ENCODE measurements at regions not wholly inside any gene's neighbourhood (a gene's known extent, or its start where the extent isn't known, plus 50 kb on each side); places are given as distances from the start of the nearest gene placed in this dataset.
"Not testable (repeated sequence)": the region's sequence is repeated elsewhere in the genome, so short reads cannot be mapped to it uniquely, and the experiment has no call there.

DNA sequence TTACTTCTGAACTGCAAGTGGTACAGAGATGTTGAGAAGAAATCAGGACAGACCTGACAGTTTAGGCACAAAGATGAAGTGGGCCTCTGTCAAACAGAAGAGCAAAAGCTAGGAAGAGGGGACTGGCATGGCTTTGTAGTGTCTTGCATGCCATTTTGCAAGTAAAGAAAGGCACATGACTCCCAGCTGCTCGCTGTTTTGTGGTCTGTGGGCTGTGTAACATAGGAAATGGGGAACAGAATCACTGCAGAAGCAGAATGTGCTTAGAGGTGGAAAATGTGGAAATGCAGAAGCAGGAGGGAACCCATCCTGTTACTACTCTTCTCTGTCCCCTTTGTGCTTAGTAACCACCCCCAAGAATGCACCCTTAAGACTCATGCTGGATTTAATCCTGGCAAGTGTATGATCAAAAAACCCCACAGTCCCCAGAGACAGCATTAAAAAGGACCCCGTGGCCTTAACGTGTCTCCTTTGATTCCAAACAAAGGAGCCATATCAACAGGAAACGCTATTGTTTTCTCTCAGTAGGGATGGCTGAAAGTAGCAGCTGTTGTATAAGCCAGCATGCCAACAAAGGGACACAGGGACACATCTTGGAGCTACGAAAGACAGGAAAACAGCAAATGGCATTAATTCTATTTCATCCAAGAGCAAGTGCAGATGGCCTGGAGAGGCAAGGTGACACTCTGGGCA lies 177.6 kb upstream of the GLRA2 start:
- DNase-seq, result no peak

GRCh38 chrX:14347523-14347922 lies 181.8 kb upstream of the GLRA2 start:
- no peak for DNase-seq

DNA sequence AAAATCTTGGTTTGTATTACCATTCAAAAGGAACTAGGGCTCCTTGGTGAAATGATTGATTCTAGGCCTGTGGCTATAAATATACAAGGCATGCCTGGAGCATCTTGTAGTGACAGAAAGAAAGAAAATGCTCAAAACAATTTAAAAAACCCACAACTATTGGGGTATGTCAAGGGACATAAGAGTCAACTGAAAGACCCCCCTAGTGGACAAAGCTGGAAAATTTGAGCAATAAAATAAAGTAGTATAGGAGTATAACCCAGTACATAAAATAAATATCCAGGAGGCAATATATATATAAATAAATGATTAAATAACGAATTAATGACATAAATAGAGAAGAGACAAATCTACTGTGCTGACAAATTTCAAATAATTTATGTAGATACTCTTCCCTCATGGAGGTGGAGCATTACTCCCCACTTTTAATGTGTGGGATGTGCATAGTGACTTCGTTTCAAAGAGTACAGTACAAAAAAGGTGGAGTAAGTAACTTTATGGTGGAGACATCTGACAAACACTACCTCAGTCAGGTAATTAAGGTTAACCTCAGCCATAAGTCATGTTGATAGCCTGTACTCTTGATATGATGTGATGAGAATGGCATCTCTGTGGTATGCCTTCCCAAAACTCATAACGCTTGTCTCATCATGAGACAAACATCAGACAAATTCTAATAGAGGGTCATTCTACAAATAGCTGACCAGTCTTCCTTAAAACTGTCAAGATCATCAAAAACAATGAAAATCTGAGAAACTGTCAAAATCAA lies 185.0 kb upstream of the GLRA2 start:
- no peak for DNase-seq

GRCh38 chrX:14309431-14309830 lies 219.9 kb upstream of the GLRA2 start:
- DNase-seq, result no peak

- not testable (repeated sequence) for DNase-seq
Measured at GRCh38 chrX:14308976-14309375, 220.4 kb upstream of the GLRA2 start.

- DNase-seq, result no peak
Measured at GRCh38 chrX:14303891-14304290, 225.4 kb upstream of the GLRA2 start.

DNA sequence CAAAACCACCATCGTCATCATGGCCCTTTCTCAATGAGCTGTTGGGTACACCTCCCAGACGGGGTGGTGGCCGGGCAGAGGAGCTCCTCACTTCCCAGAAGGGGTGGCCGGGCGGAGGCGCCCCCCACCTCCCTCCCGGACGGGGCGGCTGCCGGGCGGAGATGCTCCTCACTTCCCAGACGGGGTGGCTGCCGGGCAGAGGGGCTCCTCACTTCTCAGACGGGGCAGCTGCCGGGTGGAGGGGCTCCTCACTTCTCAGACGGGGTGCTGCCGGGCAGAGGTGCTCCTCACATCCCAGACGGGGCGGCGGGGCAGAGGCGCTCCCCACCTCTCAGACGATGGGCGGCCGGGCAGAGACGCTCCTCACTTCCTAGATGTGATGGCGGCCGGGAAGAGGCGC lies 226.8 kb upstream of the GLRA2 start:
- not testable (repeated sequence) for DNase-seq

DNA sequence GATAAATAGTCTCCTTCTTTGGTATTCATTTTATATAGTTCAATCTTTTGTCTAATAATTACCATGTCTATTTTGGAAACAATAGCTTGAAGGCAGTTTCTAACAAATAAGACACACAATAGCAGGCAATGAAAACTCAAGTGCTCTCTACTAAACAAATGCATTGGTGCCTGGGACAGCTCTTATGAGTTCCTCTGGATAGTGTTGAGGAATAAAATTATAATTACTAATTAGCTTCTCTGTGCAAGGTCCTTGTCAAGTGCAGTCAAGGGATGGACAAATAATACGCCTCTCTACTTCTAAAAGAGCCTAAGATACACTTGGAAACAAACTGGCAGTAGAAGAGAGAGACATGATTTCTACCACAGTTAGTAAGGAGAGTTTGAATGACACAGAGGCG lies 229.0 kb upstream of the GLRA2 start:
- no peak for DNase-seq

DNA sequence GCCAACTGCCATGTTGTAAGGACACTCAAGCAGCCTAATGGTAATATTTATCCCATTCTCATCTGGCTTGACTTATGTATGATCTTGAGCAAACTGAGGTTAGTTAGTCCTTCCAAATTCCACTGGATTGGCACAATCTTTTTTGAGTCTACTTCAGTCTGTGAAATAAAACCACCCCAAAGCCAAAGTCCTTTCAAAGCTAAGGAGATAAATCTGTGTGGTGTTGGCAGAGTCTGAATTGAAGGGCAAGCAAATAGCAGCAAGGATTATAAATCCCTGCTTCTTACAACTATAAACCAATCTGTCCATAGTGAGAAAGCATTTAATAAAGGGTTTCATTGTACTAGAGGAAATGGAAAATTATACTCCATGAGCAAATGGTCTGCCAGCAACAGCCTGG lies 233.9 kb upstream of the GLRA2 start:
- no peak for DNase-seq

GRCh38 chrX:14291666-14292500 lies 237.5 kb upstream of the GLRA2 start:
- DNase-seq, result no peak

GRCh38 chrX:14290335-14290734 lies 239.0 kb upstream of the GLRA2 start:
- DNase-seq, result no peak

GRCh38 chrX:14274691-14275090 lies 245.0 kb upstream of the GEMIN8 start:
- DNase-seq, result no peak

DNA sequence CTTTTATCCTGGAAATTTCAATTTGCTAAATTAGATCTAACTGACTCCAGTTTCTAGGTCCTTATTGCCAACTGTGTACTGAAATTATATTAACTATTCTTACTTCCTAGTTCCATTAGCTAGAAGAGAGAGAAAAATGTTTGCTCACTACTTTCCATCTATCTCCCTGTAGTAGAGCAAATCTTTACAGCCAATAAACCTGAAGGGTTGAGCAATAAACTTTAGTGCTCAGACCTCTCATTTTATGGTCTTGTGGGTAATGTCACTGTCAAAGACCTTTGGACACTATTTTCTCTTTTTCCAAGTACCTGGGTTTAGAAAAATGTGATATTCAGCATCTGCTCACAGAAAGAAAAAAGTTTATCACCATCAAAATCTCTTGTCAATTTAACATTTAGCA lies 237.5 kb upstream of the GEMIN8 start:
- DNase-seq, result no peak

DNA sequence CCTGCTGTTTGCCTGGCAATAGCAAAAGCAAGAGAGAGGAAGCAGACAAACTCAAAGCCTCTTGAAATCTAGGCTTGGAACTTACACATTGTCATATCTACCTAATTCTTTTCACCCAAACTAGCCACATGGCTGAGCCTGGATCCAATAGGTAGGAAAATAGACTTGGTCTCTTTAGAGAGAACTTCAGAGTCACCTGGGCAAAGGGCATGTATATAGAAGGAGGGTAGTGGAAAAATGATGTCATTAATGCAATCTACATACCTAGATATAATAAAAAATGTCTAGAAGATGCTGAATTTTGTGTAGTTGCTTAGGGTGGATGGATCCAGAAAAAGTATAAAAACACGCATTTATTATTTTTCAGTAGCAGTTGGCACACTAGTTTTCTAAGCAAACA lies 237.0 kb upstream of the GEMIN8 start:
- no peak for DNase-seq

DNA sequence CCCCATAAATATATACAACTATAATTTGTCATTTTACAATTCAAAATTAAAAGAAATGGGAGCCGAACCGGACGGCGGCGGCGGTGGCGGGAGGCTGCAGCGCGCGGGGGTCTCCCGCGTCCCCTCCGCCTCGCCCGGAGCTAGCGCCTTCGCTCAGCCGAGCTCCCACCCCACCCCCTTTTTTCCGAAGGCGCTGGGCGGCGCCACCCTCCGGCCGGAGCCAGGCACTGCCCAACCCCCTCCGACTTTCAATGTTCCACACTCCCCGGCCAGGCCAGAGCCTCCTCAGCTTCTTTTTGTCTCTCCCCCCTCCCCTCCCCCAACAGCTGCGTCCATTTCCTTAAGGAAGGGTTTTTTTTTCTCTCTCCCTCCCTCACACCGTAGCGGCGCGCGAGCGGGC lies 214.1 kb upstream of the GEMIN8 start:
- no peak for DNase-seq

DNA sequence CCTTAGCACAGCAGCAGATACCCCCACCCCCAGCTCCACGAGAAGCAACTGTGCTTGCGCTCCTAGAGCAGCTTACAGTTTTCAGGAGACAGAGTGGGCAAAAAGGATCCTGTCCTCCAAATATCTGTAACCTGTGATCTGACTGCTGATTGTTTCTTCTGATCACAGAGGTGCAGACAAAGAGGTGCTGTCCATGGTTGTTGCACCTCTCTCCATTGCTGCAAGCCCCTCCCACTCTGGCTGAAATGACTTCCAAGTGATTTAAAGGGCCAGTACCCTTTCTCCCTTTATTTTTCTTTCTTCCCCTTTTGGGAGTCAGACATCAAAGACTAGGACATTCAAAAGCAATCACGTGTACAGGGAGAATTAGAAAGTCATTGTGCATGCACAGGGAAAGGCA lies 205.3 kb upstream of the GEMIN8 start:
- no peak for DNase-seq

DNA sequence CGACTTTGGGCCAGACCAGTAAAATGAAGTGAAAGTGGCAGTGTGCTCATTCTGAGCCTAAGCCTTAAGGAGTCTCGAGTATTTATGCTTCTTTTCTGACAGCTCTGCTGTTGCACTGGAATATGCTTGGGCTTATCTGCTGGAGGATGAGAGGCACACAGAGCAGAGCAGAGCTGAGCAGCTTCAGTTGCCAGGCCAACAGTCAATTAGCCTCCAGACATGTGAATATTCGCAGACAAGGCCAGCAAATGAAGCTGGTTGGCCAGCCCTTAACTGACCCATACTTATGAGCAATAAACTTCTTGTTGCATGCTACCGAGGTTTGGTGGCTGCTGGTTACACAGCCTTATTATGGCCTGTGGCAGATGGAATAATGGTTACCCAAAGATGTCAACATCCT lies 203.0 kb upstream of the GEMIN8 start:
- DNase-seq, result no peak

DNA sequence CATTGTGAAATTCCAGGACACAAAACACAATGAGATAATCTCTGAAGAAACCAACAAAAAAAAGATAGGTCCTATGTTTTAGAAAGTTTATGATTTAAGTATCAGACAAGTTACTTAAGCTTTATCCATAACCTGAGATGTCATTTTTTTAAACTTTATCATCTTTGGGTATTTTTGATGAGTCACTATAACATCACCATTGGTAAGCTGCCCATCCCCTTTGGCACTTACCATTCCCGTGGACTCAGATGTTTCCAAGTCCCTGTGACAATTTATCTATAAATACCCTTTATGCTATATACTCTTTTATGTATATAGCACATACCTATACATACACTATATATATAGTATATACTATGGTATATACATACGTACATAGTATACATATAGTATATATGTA lies 198.9 kb upstream of the GEMIN8 start:
- no peak for DNase-seq

- DNase-seq, result no peak
Measured at GRCh38 chrX:14220386-14220944, 190.8 kb upstream of the GEMIN8 start.

DNA sequence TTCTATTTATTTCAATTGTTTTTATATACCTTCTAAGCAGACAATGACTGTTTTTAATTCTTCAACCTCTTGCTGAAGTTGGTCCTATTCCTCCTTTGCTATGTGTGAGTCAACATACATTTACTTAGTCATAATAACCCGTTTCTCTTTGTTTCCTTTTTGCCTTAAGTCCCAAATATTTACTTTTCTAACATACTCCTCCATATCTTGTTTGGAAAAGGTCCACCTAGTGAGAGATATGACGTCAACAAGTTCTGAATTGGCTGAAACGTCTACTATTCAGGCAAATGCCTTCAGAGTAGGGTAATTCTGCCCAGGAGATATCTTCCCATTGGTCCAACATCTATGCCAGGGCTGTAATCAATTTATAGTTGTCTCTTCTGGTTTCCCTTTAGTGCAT lies 179.3 kb upstream of the GEMIN8 start:
- no peak for DNase-seq

DNA sequence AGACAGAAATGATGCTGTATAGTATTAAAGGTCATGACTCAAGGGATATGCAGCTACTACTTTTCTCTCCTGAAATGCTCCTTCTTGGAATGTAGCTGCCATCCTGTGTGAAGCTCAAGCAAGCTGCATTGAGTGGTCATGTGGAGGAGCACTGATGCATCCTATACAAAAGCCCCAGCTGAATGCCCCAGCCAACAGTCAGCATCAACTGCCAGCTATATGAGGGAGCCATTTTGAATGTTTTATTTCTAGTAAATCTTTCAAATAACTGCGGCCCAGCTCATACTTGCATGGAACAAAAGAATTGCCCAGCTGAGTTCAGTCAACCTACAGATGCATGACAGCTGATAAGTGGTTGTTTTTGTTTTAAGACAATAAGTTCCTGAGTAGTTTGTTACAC lies 165.0 kb upstream of the GEMIN8 start:
- DNase-seq, result no peak

DNA sequence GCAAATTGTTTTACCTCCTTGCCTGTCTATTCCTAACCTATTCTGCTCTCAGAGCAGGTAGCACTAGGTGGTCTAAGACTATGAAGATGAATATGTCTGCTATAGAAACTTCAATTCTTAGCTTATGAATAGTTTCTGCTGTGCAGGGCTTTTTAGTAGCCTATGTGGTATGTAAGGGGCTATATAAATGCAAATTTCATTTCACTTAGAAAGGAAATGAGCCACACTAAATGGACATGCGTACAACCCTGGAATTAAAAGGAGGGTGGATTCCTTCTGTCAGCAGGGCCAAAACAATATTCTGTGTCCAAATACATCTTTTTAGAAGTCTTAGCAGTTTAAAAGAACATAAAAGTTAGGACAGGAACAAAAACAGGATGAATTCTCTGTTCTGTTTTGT lies 163.9 kb upstream of the GEMIN8 start:
- no peak for DNase-seq

- no peak for DNase-seq
Measured at GRCh38 chrX:14173873-14174272, 144.2 kb upstream of the GEMIN8 start.

DNA sequence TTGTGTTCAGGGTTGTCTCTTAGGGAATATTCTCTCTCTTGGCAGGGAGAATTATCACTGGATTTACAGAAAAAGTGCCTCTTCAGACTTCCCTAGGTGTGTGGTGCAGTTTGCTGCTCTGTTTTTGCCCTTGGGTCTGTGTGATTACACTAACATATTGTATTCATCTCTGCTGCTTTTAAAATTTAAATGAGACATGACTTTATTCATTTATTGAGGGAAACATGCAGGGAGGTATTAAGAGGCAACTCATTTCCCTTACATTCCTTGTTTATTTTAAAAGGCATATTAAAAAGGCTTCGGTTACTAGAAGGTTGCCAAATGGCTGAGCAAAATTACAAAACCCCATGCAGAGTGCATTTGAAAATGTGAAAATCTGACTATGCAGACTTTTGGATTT lies 135.1 kb upstream of the GEMIN8 start:
- DNase-seq, result no peak

All from NCI-H1694 (cell line).